ENCODE measurements at regions not wholly inside any gene's neighbourhood (a gene's known extent, or its start where the extent isn't known, plus 50 kb on each side); places are given as distances from the start of the nearest gene placed in this dataset.

DNA sequence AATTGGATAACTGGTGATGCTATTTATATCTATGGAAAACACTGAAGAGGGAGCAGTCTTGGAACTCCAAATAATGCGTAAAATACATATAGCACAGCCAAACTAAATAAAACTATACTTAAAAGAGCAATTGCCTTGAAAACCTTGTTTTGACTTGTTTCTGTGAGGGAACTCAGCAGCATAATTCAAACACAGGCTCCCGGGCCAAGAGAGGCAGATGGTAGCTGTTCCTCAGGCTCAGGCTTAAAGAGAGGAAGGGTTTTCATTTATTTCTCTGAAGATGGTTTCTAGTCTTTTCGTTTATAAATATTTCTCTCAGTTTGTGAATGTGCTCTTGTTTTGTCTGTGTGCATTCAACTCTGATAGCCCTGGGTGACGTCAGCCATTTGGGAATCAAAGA lies 82.4 kb downstream of the FANCF start:
- TF ChIP-seq, protein P1, sequence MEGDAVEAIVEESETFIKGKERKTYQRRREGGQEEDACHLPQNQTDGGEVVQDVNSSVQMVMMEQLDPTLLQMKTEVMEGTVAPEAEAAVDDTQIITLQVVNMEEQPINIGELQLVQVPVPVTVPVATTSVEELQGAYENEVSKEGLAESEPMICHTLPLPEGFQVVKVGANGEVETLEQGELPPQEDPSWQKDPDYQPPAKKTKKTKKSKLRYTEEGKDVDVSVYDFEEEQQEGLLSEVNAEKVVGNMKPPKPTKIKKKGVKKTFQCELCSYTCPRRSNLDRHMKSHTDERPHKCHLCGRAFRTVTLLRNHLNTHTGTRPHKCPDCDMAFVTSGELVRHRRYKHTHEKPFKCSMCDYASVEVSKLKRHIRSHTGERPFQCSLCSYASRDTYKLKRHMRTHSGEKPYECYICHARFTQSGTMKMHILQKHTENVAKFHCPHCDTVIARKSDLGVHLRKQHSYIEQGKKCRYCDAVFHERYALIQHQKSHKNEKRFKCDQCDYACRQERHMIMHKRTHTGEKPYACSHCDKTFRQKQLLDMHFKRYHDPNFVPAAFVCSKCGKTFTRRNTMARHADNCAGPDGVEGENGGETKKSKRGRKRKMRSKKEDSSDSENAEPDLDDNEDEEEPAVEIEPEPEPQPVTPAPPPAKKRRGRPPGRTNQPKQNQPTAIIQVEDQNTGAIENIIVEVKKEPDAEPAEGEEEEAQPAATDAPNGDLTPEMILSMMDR (IDR thresholded peaks at IDR 0.05) = no peak
- no peak for TF ChIP-seq POLR2A (IDR thresholded peaks at IDR 0.05)

Measured in body of pancreas (tissue), 4 donors.